ENCODE measurements at regions not wholly inside any gene's neighbourhood (a gene's known extent, or its start where the extent isn't known, plus 50 kb on each side); places are given as distances from the start of the nearest gene placed in this dataset.

DNA sequence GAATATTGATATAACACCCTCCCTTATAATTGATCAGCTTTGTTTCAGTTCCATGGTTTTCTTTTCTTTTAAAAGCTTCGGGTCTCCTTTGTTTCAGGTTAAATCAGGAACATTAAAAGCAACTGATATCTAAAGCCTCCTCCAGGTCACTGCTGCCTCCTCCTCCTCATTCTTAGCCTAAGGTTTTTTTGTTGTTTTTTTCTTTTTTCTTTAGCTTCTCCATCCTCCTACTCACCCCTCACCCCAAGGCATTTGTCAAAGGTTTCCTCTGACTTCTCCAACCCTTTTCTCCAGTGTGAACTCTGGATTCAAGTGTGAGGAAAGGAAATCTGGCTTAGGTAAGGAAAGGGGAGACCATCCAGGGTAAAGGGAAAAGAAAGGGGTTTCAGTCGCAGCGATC, 420.2 kb upstream of the NFE2L3 start:
- TF ChIP-seq, protein P1, sequence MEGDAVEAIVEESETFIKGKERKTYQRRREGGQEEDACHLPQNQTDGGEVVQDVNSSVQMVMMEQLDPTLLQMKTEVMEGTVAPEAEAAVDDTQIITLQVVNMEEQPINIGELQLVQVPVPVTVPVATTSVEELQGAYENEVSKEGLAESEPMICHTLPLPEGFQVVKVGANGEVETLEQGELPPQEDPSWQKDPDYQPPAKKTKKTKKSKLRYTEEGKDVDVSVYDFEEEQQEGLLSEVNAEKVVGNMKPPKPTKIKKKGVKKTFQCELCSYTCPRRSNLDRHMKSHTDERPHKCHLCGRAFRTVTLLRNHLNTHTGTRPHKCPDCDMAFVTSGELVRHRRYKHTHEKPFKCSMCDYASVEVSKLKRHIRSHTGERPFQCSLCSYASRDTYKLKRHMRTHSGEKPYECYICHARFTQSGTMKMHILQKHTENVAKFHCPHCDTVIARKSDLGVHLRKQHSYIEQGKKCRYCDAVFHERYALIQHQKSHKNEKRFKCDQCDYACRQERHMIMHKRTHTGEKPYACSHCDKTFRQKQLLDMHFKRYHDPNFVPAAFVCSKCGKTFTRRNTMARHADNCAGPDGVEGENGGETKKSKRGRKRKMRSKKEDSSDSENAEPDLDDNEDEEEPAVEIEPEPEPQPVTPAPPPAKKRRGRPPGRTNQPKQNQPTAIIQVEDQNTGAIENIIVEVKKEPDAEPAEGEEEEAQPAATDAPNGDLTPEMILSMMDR (conservative IDR thresholded peaks at IDR 0.05; ENCODE audit: low read length) = no peak
- no peak for TF ChIP-seq EZH2phosphoT487 (IDR thresholded peaks at IDR 0.05; ENCODE audit: borderline replicate concordance, low read depth, low read length)

Measured in OCI-LY7 (cell line).